ENCODE measurements at regions not wholly inside any gene's neighbourhood (a gene's known extent, or its start where the extent isn't known, plus 50 kb on each side); places are given as distances from the start of the nearest gene placed in this dataset.

- no peaks in the 10 kb centered on the region for H3K36me3 Mint-ChIP-seq
- no peak for DNase-seq
- no peak overlapping the region for H3K4me3 Mint-ChIP-seq
- no peaks in the 10 kb centered on the region for H3K27me3 Mint-ChIP-seq (ENCODE audit: low read depth in 3 of 3)
- no peaks in the 10 kb centered on the region for H3K27me3 ChIP-seq (ENCODE audit: control insufficient read depth in 2 of 2, insufficient read depth in 2 of 2, low read length in 2 of 2)
- H3K36me3 ChIP-seq (replicated peaks in 1 of 2; ENCODE audit: control insufficient read depth in 1 of 2, insufficient read depth in 2 of 2, low read length in 2 of 2) = no peaks in the 10 kb centered on the region
- no peaks in the 10 kb centered on the region for H3K4me1 ChIP-seq (ENCODE audit: control insufficient read depth in 1 of 2, insufficient read depth in 2 of 2, low read length in 2 of 2)
- TF ChIP-seq CTCF (IDR thresholded peaks at IDR 0.05) = no peak
- H3K79me2 ChIP-seq (ENCODE audit: insufficient read depth, low read length) = no peaks in the 10 kb centered on the region
- no peak overlapping the region for H2AFZ ChIP-seq (ENCODE audit: insufficient read depth, low read depth, low read length, poor library complexity, severe bottlenecking)
- WGBS (ENCODE audit: insufficient coverage) = no CpG with 5 or more reads among the region's 2 CpGs
- H3K9ac ChIP-seq (ENCODE audit: insufficient read depth, low read length, poor library complexity, severe bottlenecking) = no peak overlapping the region
- H3K27ac Mint-ChIP-seq = no peak overlapping the region
- H3K9me3 ChIP-seq (replicated peaks in 1 of 2; ENCODE audit: control insufficient read depth in 1 of 2, insufficient read depth in 1 of 2, low read length in 2 of 2) = no peaks in the 10 kb centered on the region
- no peak overlapping the region for H3K27ac ChIP-seq (ENCODE audit: low read depth in 1 of 2, low read length in 2 of 2)
- H3K4me2 ChIP-seq (replicated peaks; ENCODE audit: extremely low read depth, low read length, poor library complexity, severe bottlenecking) = no peak overlapping the region
- no peak overlapping the region for H3K4me3 ChIP-seq (replicated peaks in 1 of 3; ENCODE audit: low read depth in 2 of 3, low read length in 3 of 3)
- H3K9me3 Mint-ChIP-seq = peaks cover 0 to 6% (median 0%) of the 10 kb centered on the region in 7 donors
- intact Hi-C loops (cut with micrococcal nuclease) = no loop called here
- H4K20me1 ChIP-seq (ENCODE audit: insufficient read depth, low read length) = no peaks in the 10 kb centered on the region
- no peaks in the 10 kb centered on the region for H3K4me1 Mint-ChIP-seq
Measured at GRCh38 chr14:82238649-82239048, 705.0 kb upstream of the SEL1L start.

- no peaks in the 10 kb centered on the region for H3K27me3 ChIP-seq (ENCODE audit: control insufficient read depth in 2 of 2, insufficient read depth in 2 of 2, low read length in 2 of 2)
- H3K27ac ChIP-seq (ENCODE audit: low read depth in 1 of 2, low read length in 2 of 2) = no peak overlapping the region
- no peak overlapping the region for H3K4me3 ChIP-seq (replicated peaks in 1 of 3; ENCODE audit: low read depth in 2 of 3, low read length in 3 of 3)
- no peaks in the 10 kb centered on the region for H4K20me1 ChIP-seq (ENCODE audit: insufficient read depth, low read length)
- H3K79me2 ChIP-seq (ENCODE audit: insufficient read depth, low read length) = no peaks in the 10 kb centered on the region
- no peak for TF ChIP-seq CTCF (IDR thresholded peaks at IDR 0.05)
- WGBS (ENCODE audit: insufficient coverage) = 67% methylated on average over 5 of the region's 7 CpGs
- Mint-ChIP-seq H3K4me3 (no peak overlapping the region), H3K27ac (no peak overlapping the region), H3K9me3 (peaks cover 0 to 6% (median 0%) of the 10 kb centered on the region in 7 donors), H3K27me3 (ENCODE audit: low read depth in 3 of 3) (no peaks in the 10 kb centered on the region), H3K4me1 (no peaks in the 10 kb centered on the region), H3K36me3 (no peaks in the 10 kb centered on the region)
- no peaks in the 10 kb centered on the region for H3K36me3 ChIP-seq (replicated peaks in 1 of 2; ENCODE audit: control insufficient read depth in 1 of 2, insufficient read depth in 2 of 2, low read length in 2 of 2)
- intact Hi-C loops (cut with micrococcal nuclease) = no loop called here
- no peaks in the 10 kb centered on the region for H3K4me1 ChIP-seq (ENCODE audit: control insufficient read depth in 1 of 2, insufficient read depth in 2 of 2, low read length in 2 of 2)
- DNase-seq = no peak
- H3K9me3 ChIP-seq (replicated peaks in 1 of 2; ENCODE audit: control insufficient read depth in 1 of 2, insufficient read depth in 1 of 2, low read length in 2 of 2) = no peaks in the 10 kb centered on the region
- no peak overlapping the region for H3K4me2 ChIP-seq (replicated peaks; ENCODE audit: extremely low read depth, low read length, poor library complexity, severe bottlenecking)
- no peak overlapping the region for H2AFZ ChIP-seq (ENCODE audit: insufficient read depth, low read depth, low read length, poor library complexity, severe bottlenecking)
- H3K9ac ChIP-seq (ENCODE audit: insufficient read depth, low read length, poor library complexity, severe bottlenecking) = no peak overlapping the region
Measured at GRCh38 chr14:82239223-82239622, 705.6 kb upstream of the SEL1L start.

Measured in CD14-positive monocyte (primary cell).